ENCODE measurements at regions not wholly inside any gene's neighbourhood (a gene's known extent, or its start where the extent isn't known, plus 50 kb on each side); places are given as distances from the start of the nearest gene placed in this dataset.

DNA sequence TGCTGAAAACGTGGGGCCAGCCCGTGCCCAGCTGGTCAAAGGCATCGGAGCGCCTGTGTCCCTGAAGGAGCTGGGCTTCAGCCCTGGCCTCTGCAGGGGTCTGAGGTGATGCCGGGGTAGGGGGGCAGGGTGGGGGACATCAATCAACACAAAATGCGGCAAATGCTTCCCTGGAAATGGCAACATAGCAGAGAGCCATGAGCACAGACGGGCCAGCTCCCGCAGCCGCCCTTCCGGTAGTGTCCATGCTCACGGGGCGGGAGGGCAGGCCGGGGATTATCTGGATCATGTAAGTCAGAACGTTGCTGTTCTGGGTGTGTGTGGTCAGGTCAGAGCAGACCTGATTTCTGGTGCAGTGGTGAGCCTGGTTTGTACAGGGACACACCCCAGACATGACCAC is 56.5 kb upstream of the TWIST2 start:
- TF ChIP-seq, protein P1, sequence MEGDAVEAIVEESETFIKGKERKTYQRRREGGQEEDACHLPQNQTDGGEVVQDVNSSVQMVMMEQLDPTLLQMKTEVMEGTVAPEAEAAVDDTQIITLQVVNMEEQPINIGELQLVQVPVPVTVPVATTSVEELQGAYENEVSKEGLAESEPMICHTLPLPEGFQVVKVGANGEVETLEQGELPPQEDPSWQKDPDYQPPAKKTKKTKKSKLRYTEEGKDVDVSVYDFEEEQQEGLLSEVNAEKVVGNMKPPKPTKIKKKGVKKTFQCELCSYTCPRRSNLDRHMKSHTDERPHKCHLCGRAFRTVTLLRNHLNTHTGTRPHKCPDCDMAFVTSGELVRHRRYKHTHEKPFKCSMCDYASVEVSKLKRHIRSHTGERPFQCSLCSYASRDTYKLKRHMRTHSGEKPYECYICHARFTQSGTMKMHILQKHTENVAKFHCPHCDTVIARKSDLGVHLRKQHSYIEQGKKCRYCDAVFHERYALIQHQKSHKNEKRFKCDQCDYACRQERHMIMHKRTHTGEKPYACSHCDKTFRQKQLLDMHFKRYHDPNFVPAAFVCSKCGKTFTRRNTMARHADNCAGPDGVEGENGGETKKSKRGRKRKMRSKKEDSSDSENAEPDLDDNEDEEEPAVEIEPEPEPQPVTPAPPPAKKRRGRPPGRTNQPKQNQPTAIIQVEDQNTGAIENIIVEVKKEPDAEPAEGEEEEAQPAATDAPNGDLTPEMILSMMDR (IDR thresholded peaks at IDR 0.05), result no peak
- no peak for TF ChIP-seq POLR2A (IDR thresholded peaks at IDR 0.05)

All from ovary (tissue), 3 donors.